ENCODE measurements at regions not wholly inside any gene's neighbourhood (a gene's known extent, or its start where the extent isn't known, plus 50 kb on each side); places are given as distances from the start of the nearest gene placed in this dataset.

DNA sequence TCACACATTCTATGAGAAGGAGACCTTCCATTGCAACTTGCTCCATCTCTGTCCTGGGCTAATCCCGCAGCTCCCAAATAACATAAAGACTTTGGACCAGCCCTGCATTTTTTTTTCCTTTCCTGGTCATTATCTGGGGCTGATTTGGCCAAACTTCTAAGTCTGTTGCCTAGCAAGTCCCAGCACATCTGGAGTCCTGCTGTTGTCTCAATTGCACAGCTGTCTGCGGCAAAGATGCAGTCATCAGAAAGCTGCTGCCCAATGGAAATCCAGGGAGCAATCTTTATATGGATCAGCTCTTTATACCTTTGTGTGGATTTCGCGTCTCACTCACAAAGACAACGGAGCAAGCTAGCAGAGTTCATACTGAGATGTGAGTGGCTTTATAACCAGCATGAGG lies 105.9 kb downstream of the NXPE2 start:
- no peak for TF ChIP-seq EZH2phosphoT487 (IDR thresholded peaks at IDR 0.05; ENCODE audit: borderline replicate concordance, low read length)
- TF ChIP-seq CTCF (IDR thresholded peaks at IDR 0.05; ENCODE audit: low read depth, low read length, poor library complexity, severe bottlenecking): no peak
